SIG-M5 treated with dmso at 0.1 percent for 504 hours (cell line): ENCODE measurements at regions not wholly inside any gene's neighbourhood (a gene's known extent, or its start where the extent isn't known, plus 50 kb on each side); places are given as distances from the start of the nearest gene placed in this dataset.

Experiments
- DNase-seq: peaks from one replicate; lab custom pipeline; 2025; ENCODE audit not compliant: unreplicated experiment; lab: John Stamatoyannopoulos, UW

DNA sequence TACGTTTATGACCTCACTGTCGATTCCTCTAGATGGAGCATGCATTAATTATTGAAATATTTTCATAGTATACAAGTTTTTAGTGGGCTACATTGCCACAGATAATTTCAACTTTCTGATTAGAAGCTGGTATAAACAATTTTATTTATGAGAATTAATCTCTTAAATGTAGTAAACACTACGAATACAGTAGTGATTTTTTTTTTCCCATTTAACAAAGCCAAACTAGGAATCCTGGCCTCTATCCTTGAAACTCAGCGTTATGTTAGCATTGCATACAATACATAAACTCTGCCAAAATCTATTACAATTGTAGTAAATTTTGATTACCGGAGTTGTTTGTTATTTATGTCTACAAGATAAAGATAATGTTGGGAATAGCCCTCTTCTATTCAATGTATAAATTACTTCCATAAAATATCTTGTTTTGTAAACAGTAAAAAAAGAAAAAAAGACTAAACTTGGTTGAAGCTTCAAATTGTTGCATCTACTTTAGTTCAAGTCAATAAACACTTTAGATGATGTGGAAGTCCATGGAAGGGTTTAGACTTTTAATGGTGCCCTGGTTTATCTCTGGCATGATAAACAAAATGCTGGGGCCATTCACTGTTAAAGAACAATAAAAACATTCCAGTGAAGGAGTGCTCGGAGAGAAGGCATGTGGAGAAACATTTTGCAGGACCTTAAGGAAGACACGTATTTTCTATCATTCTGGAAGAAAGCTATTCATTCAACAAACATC lies 77.3 kb upstream of the NR2F2 start:
- DNase-seq = no peak

DNA sequence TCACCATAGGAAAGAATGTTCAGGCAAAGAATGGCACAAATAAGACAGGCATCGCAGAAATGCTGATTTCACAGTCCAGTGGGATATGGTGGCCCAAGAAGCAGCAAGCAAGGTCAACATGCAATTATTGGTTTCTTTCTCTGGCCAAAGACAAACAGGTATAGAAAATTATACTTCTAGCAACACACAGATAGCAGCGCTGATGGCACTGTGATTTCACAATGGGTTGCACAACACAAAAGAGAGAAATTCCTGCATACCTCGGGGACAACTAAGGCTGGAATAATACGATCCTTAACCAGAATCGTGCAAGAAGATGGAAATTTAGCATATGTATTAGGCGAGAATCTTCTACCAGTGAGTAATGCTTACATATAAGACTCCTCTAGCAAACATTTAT lies 76.3 kb upstream of the NR2F2 start:
- no peak for DNase-seq

DNA sequence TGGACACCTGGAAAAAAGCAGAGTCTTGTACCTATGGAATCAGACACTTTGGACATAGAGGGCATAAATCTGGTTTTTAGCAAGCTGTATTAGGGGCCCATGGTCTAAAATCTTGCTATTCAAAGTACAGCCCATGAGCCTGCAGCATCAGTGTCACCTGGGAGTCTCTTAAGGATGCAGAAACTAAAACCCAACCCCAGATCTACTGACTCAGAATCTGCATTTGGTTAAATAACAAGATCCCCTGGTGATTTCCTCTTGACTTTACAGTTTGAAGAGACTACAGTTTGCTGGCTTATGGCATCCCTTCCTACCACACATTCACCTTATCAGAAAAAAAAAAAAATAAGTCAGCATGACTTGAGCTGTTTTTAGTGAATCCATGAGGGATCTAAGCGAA lies 74.9 kb upstream of the NR2F2 start:
- DNase-seq = no peak

DNA sequence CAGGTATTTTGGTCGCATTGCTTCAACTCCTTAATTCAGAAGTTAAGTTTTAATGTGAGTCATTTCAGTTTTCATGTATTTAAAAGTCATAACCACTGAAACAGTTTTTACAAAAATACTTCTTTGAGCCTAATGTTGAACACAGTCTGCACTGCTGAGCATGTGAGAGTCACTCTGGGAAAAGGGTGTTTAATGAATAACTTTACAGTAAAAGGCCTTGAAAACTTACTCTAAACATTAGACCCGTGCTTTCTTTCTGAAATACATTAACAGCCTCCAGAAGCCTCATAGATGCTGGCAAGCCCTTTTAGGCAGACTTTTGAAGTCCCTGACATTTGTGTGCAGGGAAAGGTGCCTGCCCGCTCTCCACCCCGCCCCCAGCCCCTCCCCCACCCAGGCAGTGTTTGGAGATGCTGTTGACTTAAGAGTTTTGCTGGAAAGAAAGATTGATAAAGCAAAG lies 68.9 kb upstream of the NR2F2 start:
- no peak for DNase-seq

DNA sequence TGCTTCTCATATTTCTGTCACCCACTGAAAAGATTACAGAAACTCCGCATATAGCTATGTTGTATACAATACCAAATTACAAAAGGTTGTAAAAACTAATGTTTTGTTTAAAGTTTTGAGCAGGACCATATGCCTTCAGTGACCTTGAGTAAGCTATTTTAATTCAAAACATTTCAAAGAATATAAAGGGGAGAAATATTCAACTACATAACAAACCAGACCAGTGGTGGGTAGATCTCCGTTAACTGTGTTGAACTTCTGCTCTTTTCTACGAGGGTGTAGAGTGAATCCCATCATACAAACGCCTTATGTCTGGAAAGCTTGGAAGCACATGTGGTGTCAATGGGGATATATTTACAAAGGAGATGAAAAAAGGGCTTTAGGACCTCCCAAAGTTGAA lies 68.4 kb upstream of the NR2F2 start:
- DNase-seq = no peak

DNA sequence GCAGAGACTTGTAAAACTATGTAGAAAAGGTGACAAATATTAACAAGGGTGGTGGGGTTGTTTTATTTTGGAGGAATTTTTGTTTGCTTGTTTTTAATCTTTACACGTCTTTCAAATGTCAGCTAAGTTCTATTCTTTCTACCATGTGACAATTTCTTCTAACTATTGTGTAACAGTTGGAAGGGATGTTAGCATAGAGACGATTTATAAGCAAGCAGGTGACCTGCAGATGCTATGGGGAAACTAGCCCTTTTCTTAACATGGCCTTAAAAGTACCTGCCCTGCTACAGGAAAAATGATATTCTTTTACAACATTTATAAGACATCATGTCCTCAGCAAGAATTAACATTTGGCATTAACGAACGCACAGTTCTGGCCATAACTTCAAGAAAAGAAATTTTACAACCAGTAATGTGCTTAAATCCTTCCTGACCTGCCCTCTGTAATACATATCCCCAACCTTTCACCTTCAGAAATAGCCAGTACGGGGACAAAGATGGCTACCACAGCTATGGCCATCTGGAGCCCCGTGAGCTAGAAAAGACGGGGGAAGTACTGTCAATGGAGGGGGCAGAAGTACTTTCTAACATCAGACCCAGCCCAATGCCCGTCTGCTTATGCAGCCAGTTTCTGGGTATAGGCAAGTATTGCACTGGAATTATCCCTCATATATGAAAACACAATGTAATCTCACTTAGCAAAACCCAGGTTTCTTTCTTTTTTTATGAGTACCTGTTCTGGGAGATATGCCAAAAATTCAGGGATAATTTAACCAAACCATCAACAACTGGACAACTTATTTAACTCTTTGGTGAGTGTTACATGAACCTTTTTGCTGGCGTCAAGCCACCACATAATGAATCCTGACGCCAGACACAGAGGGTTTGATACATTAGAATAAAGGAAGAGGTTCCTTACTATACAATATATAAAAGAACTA lies 67.7 kb upstream of the NR2F2 start:
- no peak for DNase-seq

DNA sequence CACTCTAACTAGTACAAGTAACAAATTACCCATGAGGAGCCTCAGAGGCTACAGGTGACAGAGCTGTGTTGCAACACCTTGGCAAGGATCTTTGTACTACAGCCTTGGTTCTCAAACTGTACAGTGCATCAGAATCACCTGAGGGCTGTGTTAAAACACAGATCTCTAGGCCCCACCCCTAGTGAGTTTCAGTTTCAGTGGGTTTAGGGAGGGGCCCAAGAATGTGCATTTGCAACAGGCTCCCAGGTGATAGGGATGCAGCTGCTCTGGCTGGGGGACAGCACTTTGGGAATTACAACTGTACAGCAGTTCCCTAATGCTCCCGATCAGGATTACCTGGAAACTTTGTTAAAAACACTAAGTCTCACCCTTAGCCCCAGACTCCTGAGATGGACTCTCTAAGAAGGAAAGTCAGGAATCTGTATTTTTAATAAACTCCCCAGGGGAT lies 66.1 kb upstream of the NR2F2 start:
- peak; percentile 25 for DNase-seq

DNA sequence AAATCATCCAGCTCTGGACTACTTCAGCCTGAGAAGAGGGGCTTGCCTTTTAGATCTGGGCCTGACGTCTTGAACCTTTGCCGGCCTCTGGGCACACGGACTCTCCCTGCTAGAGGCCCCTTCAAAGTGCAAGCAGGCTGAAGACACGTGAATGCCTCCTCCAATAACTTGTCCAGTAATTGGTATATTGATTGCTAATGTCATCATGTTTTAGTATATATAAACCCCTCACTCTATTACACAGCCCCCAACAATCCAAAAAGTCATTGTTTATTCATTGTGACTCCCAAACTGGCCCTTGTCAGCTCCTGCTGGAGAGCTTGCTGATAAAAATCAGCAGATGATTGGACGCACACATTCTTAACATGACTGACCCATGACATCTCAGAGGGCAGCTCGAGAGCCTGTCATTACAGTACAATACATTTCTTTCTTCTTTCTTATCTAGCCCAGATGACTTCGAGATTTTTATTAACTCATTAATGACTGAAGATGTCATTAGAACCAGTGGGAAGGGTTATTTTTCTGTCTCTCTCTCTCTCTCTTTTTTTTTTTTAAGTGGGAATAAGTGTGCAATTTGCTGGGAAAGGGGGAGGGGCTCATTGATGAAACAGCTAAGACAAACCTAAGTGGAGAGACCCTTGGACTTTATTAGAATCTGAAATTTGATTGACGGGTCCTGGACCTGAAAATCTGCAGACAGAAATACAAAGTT lies 65.5 kb upstream of the NR2F2 start:
- no peak for DNase-seq

DNA sequence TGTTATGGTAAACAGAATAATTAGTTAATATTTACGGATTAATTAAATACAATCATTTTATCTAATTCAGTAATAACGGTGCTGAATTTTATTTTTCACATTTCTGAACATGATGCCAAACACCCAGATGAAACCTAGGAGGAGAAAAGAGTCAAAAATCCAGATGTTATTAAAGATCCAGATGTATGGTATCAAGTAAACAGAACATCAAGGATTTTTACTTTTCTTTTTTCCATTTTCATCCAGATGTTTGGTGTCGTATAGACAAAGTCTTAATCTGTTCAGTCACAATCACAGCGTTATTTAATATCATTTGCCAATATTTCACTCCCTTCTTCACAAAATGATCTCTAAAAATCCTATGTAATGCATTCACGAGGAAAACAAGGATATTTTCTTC lies 64.0 kb upstream of the NR2F2 start:
- no peak for DNase-seq

DNA sequence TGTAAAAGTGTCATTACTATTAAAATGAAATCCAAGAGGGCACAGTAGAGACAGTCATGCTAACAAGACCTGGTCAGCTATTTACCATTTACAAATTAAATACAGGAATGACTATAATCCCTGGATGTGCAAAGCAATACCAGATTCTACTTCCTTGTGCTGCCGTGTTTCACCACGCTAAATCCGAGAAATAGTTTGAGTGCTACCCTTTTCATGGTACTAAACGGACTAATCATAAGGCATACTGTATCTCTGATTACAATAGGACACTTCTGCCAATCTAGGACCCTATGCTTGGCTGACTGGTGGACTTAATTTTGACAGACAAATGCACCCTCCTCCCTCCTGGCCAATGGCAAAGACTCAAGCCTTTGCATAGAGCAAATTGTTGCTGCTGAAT lies 63.0 kb upstream of the NR2F2 start:
- no peak for DNase-seq

DNA sequence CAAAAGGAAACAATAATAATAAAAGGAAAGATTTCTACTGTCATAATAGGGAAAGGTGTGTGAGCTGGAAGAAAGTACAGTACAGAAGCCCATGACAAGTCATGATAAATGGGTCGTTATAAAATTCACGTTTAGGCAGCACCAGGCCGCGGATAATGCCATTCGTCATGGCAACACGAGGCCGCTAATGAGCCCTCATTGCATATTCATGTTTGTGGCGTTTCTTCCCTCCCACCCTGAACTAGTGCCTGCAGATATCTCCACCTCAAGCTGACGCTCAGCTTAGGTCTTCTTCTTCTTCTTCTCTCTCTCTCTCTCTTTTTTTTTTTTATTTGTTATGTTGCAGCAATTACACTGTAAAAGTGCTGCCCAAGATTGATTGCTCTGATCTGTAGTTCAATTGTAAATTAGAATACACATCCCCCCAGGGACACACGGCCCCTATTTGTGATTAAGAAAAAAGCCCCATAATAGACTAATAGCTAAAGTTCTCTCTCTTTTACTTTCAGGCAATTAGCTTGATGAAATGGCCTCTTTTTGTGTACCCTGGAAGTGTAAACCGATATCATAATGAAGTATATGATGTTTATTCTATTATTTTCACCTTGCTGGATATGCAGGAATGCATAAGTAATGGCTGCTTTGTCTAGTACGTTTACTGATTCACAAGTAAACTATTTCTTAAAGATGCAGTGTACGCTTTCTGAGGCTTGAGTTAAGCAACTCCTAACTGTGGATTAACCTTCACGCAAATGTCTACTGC lies 61.9 kb upstream of the NR2F2 start:
- DNase-seq = no peak

DNA sequence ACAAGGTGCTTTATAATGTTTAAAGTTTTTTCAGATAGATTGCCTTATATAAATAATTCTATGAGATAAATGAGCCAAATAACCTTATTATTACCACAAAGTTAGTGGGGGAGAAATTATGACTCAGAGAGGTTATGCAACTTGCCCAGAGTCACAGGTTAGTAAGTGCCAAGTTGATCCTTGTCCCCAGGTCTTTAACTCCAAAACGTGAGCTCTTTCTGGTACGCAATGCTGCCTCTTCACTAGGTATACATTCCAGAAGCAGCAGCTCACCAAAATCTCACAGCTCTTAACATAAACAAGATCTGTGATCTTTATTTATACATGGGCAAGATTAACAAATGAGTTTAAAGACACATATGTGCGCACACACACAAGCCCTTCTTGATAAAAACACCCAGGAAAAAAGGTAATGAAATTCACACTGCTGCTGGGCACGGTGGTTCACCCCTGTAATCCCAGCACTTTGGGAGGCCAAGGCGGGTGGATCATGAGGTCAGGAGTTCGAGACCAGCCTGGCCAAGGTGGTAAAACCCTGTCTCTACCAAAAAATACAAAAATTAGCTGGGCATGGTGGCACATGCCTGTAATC lies 59.8 kb upstream of the NR2F2 start:
- DNase-seq = no peak

DNA sequence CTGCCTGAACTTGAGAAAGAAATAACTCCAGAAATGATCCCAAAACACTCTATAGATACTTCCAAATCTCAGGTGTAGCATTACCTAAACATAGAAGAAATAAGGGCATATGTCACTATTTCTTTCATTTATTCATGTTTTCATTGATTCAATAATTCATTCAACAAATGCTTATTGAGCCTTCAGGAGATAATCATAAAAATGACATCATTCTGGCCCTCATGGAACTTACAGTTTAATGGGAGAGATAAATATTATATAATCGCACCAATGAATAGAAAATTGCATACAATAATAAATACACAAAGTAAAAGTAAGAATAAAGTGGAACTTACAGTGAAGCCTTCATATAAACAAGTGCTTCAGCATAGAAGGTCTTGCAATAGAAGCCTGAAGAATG lies 58.1 kb upstream of the NR2F2 start:
- DNase-seq = no peak

DNA sequence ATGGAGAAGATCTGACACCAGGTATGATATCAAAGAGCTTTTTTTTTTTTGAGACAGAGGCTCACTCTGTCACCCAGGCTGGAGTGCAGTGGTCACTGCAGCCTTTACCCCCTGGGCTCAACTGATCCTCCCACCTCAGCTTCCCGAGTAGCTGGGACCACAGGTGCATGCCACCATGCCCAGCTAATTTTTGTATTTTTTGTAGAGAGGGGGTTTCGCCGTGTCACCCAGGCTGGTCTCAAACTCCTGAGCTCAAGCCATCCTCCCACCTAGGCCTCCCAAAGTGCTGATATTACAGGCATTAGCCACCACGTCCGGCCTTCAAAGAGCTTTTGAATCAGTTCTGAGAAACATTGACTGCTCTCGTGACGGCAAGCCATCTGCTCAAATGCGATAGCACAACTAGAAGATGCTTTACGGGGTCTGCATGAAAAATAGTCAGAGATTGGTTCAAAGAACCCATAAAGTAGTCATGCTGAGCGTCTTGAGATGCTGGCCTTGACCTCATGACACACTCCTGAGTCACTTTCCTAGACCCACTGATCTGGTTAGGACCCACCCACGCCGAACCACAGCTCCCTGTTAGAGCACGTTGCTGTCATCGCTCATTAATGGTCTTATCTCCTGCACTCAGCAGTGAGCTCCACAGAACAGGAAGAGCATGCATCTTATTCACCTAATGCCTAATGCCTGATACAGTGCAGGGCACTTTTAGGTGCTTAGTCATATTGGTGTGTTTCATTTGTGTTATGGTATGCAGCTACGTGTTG lies 57.0 kb upstream of the NR2F2 start:
- no peak for DNase-seq

DNA sequence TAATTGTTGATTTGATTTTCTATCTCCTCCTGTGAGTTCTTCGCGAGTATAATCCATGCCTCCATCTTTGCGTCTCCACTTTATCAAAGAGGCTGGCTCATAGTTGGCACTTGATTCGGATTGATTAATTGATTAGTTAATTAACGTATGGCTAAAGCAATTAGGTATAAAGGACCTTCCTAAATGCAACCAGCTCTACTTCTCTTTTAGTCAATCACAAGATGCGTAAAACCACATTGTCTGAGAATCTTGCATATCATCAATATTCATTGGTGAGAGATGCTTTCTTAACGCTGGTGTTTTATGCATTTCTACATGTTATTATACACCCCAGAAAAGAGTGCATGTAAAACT lies 56.4 kb upstream of the NR2F2 start:
- no peak for DNase-seq

DNA sequence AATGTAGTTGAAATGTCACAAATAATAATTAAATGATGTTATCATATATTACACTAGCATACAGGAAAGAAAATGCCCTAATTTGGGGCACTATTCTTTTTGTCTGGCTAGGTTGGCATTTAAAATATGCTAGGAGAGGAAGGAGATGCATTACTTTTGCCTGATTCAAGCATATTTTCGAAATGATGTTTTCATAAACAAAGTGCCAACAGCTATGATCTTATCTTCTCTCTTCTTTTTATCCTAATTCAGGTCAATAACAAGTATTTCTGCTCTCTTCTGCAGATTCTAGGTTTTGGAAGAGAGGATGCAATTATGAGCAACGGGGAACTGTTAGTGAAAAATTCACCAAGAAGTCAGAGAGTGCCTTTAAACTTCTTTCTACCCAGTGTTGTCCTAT lies 55.8 kb upstream of the NR2F2 start:
- DNase-seq = no peak

DNA sequence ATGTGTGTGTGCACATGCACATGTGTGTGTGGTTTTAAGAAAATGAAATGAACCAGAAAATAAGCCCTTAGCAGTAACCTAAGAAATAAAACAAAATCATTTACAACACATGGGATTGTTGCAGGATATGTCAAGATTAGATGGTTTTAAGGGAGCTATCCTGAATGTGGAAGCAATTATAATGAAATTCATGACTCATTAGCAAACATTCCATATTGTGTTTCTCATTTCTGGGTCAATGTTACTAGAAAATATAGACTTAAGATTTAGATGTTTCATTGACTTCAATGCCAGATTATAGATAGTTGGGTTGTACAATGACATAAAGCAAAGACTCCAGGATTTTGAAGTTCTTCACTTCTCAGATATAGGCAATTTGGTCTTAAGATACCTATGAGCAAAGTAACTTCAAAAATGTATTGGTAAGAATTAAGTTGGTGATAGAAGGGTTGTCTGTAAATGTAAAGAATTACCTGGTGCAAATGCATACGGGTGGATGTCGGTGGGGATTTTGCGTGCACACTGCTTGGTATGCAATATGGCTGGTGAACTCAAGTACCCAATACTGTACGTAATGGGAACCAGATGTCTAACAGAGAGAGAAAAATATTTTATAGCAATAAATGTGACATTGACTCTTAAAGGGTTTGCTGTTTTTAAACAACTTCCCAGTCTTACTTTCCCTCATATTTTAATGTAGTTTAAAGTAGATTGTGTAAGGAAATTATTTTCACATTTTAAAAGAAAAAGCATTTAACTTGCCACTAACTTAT lies 53.9 kb upstream of the NR2F2 start:
- DNase-seq = no peak
